H9 (cell line): ENCODE measurements at regions not wholly inside any gene's neighbourhood (a gene's known extent, or its start where the extent isn't known, plus 50 kb on each side); places are given as distances from the start of the nearest gene placed in this dataset.

Source experiments
- DNase-seq: peaks from one replicate; pipeline ENCODE4 v3.0.0-alpha.2; 2017
- H2AFZ ChIP-seq: one replicate; pipeline ENCODE4 v1.6.1; 2013; ENCODE audit warnings: mild to moderate bottlenecking, low read length, control low read depth, moderate library complexity
- H2AK5ac ChIP-seq: 2 replicates; pipeline ENCODE4 v1.6.1; 2013; ENCODE audit warnings: low read length, control low read depth, mixed read lengths; ENCODE audit not compliant: insufficient read length
- H2BK120ac ChIP-seq: one replicate; pipeline ENCODE4 v1.6.1; 2013; ENCODE audit warnings: low read depth, mild to moderate bottlenecking, low read length, control low read depth, inconsistent platforms; ENCODE audit not compliant: poor library complexity, severe bottlenecking
- H2BK12ac ChIP-seq: 2 replicates; pipeline ENCODE4 v1.6.1; 2013; ENCODE audit warnings: low read length, control low read depth, mixed read lengths, low read depth; ENCODE audit not compliant: insufficient read length
- H2BK15ac ChIP-seq: 2 replicates; pipeline ENCODE4 v1.6.1; 2013; ENCODE audit warnings: low read depth, low read length, control low read depth
- H2BK20ac ChIP-seq: one replicate; pipeline ENCODE4 v1.6.1; 2013; ENCODE audit warnings: low read depth, mild to moderate bottlenecking, low read length, control low read depth, inconsistent platforms; ENCODE audit not compliant: poor library complexity, severe bottlenecking
- H2BK5ac ChIP-seq: 2 replicates; pipeline ENCODE4 v1.6.1; 2013; ENCODE audit warnings: low read length, control low read depth, mixed read lengths; ENCODE audit not compliant: insufficient read length
- H3K14ac ChIP-seq: 2 replicates; pipeline ENCODE4 v1.6.1; 2013; ENCODE audit warnings: low read length, control low read depth; ENCODE audit not compliant: insufficient read depth
- H3K18ac ChIP-seq: 2 replicates; pipeline ENCODE4 v1.6.1; 2013; ENCODE audit warnings: low read depth, mild to moderate bottlenecking, mixed read lengths, low read length, control low read depth; ENCODE audit not compliant: insufficient read length
- H3K23ac ChIP-seq: 2 replicates; pipeline ENCODE4 v1.6.1; 2013; ENCODE audit warnings: low read length, control low read depth, mixed read lengths, low read depth; ENCODE audit not compliant: insufficient read length
- H3K23me2 ChIP-seq: 2 replicates; pipeline ENCODE4 v1.6.1; 2013; ENCODE audit warnings: low read depth, mild to moderate bottlenecking, mixed read lengths, low read length, control low read depth; ENCODE audit not compliant: insufficient read length, poor library complexity, severe bottlenecking
- H3K27ac ChIP-seq: 2 replicates; pipeline ENCODE4 v1.5.1; 2013; ENCODE audit warnings: low read length, control low read depth, mixed read lengths, low read depth; ENCODE audit not compliant: insufficient read length
- H3K27me3 ChIP-seq: 2 replicates; pipeline ENCODE4 v1.6.1; 2013; ENCODE audit warnings: low read length, control low read depth, inconsistent platforms; ENCODE audit not compliant: insufficient read depth
- H3K4ac ChIP-seq: 2 replicates; pipeline ENCODE4 v1.6.1; 2013; ENCODE audit warnings: low read depth, mild to moderate bottlenecking, control low read depth, inconsistent platforms, low read length, moderate library complexity
- H3K4me1 ChIP-seq: 2 replicates; pipeline ENCODE4 v1.6.1; 2013; ENCODE audit warnings: low read length, control low read depth, inconsistent platforms; ENCODE audit not compliant: insufficient read depth
- H3K4me2 ChIP-seq: 2 replicates; pipeline ENCODE4 v1.6.1; 2013; ENCODE audit warnings: low read length, control low read depth, mixed read lengths; ENCODE audit not compliant: insufficient read length, insufficient read depth
- H3K56ac ChIP-seq: 2 replicates; pipeline ENCODE4 v1.6.1; 2013; ENCODE audit warnings: low read depth, mild to moderate bottlenecking, mixed read lengths, low read length, control low read depth; ENCODE audit not compliant: insufficient read length
- H3K79me1 ChIP-seq: 2 replicates; pipeline ENCODE4 v1.6.1; 2013; ENCODE audit warnings: low read depth, mild to moderate bottlenecking, moderate library complexity, low read length, control low read depth, inconsistent platforms; ENCODE audit not compliant: insufficient read depth, poor library complexity, severe bottlenecking
- H3K79me2 ChIP-seq: 2 replicates; pipeline ENCODE4 v1.6.1; 2013; ENCODE audit warnings: low read length, control low read depth, inconsistent platforms; ENCODE audit not compliant: insufficient read depth
- H3K9ac ChIP-seq: 2 replicates; pipeline ENCODE4 v1.6.1; 2013; ENCODE audit warnings: low read length, control low read depth, mixed read lengths; ENCODE audit not compliant: insufficient read length; ENCODE audit errors: extremely low read depth
- H3K9me3 ChIP-seq: one replicate; pipeline ENCODE4 v1.6.1; 2013; ENCODE audit warnings: low read depth, low read length, inconsistent platforms; ENCODE audit not compliant: control insufficient read depth
- H3T11ph ChIP-seq: one replicate; pipeline ENCODE4 v1.6.1; 2013; ENCODE audit warnings: mild to moderate bottlenecking, low read length, control low read depth, inconsistent platforms
- H4K20me1 ChIP-seq: one replicate; pipeline ENCODE4 v1.6.1; 2013; ENCODE audit not compliant: control insufficient read depth, insufficient read length, insufficient read depth
- H4K5ac ChIP-seq: 2 replicates; pipeline ENCODE4 v1.6.1; 2013; ENCODE audit warnings: low read depth, mild to moderate bottlenecking, mixed read lengths, low read length, control low read depth; ENCODE audit not compliant: insufficient read length
- H4K8ac ChIP-seq: replicated peaks from 2 replicates; pipeline ENCODE4 v1.6.1; 2013; ENCODE audit warnings: low read length, control low read depth, mixed read lengths, low read depth; ENCODE audit not compliant: insufficient read length
- H4K91ac ChIP-seq: 2 replicates; pipeline ENCODE4 v1.6.1; 2013; ENCODE audit warnings: low read depth, mild to moderate bottlenecking, moderate library complexity, mixed read lengths, low read length, control low read depth; ENCODE audit not compliant: insufficient read length
- H3K27ac Mint-ChIP-seq, 3 experiments: 2 replicates in 2 of 3; 3 replicates in 1 of 3; pipeline ENCODE4 v1.8.0; 2020 to 2021; ENCODE audit warnings: mixed read lengths in 3 of 3, mild to moderate bottlenecking in 1 of 3, moderate library complexity in 1 of 3
- H3K27me3 Mint-ChIP-seq: 2 replicates; pipeline ENCODE4 v1.8.0; 2021; ENCODE audit warnings: low read depth, mild to moderate bottlenecking, moderate library complexity, mixed read lengths
- H3K36me3 Mint-ChIP-seq, 3 experiments: 2 replicates in 2 of 3; 3 replicates in 1 of 3; pipeline ENCODE4 v1.8.0; 2020 to 2021; ENCODE audit warnings: low read depth in 3 of 3, mixed read lengths in 3 of 3; ENCODE audit not compliant: insufficient read depth in 1 of 3
- H3K4me1 Mint-ChIP-seq, 2 experiments: 2 replicates each; pipeline ENCODE4 v1.8.0; 2020; ENCODE audit warnings: mixed read lengths in 2 of 2
- H3K4me3 Mint-ChIP-seq, 2 experiments: 2 replicates in 1 of 2; 3 replicates in 1 of 2; pipeline ENCODE4 v1.8.0; 2020 to 2021; ENCODE audit warnings: mild to moderate bottlenecking in 2 of 2, mixed read lengths in 2 of 2, moderate library complexity in 1 of 2
- H3K9me3 Mint-ChIP-seq, 2 experiments: 2 replicates in 1 of 2; 3 replicates in 1 of 2; pipeline ENCODE4 v1.8.0; 2020; ENCODE audit warnings: mild to moderate bottlenecking in 2 of 2, mixed read lengths in 2 of 2, moderate library complexity in 1 of 2
- WGBS: extraction: QIAGEN DNeasy Blood & Tissue Kit; methylation state at CpG from one replicate; pipeline ENCODE4 v1.1.7; 2013; ENCODE audit warnings: missing lambda C conversion rate, low lambda C conversion rate, mixed read lengths; ENCODE audit not compliant: insufficient read length; ENCODE audit errors: extremely low coverage; 5-methylcytosine and 5-hydroxymethylcytosine counted together
- TF ChIP-seq, protein P1 (sequence below): fragments of 200-600 bp; sonication (generic); conservative IDR thresholded peaks from 3 replicates; pipeline ENCODE4 v1.8.0; 2021; ENCODE audit warnings: antibody characterized with exemption, mild to moderate bottlenecking

DNA sequence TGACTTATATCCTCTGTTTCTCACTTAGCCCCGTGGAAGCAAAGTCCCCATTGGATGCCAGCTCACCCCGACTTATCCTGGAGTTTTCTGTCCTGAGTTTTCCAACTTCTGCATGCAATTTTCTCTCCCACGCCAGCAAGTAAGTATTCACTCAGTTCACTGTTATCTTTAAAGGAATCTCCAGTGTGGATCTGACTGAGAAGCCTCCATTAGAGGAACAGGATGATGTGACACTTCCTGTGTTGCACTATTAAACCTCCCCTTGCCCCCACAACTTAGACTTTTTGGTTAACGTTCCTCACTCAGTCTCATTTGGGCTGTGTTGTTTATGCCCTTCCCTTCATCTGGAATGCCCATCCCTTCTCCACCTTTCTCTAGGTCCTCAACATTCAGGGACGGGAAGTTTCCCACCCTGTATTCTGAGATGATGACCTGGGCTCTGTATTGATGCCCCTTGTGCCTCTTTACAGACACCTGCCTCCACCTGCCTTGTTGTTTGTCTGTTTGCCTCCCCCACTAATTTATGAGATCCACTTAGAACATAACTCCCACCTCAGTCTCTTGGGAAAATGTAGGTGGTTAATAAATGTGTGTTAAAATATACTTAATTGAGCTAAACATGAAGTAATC, 536.1 kb upstream of the RAB6C start:
- Histone ChIP-seq H2BK120ac (no peak overlapping the region), H3K4me1 (no peaks in the 10 kb centered on the region), H3K27me3 (no peaks in the 10 kb centered on the region), H3K9me3 (no peaks in the 10 kb centered on the region), H3K9ac (no peak overlapping the region), H3K4ac (no peak overlapping the region), H4K5ac (no peak overlapping the region), H3K23me2 (no peaks in the 10 kb centered on the region), H3K18ac (no peak overlapping the region), H3K14ac (no peak overlapping the region), H2BK15ac (no peak overlapping the region), H3K56ac (no peak overlapping the region), H4K91ac (no peak overlapping the region), H2AK5ac (no peak overlapping the region), H3K79me1 (no peaks in the 10 kb centered on the region), H2AFZ (no peak overlapping the region), H4K8ac (no peak overlapping the region), H2BK20ac (no peak overlapping the region), H3K4me2 (no peak overlapping the region), H3K79me2 (no peaks in the 10 kb centered on the region), H2BK12ac (no peak overlapping the region), H3K23ac (no peak overlapping the region), H3K27ac (no peak overlapping the region), H3T11ph (no peak overlapping the region), H2BK5ac (no peak overlapping the region), H4K20me1 (no peaks in the 10 kb centered on the region)
- TF ChIP-seq, protein P1, sequence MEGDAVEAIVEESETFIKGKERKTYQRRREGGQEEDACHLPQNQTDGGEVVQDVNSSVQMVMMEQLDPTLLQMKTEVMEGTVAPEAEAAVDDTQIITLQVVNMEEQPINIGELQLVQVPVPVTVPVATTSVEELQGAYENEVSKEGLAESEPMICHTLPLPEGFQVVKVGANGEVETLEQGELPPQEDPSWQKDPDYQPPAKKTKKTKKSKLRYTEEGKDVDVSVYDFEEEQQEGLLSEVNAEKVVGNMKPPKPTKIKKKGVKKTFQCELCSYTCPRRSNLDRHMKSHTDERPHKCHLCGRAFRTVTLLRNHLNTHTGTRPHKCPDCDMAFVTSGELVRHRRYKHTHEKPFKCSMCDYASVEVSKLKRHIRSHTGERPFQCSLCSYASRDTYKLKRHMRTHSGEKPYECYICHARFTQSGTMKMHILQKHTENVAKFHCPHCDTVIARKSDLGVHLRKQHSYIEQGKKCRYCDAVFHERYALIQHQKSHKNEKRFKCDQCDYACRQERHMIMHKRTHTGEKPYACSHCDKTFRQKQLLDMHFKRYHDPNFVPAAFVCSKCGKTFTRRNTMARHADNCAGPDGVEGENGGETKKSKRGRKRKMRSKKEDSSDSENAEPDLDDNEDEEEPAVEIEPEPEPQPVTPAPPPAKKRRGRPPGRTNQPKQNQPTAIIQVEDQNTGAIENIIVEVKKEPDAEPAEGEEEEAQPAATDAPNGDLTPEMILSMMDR: no peak
- Mint-ChIP-seq H3K27me3 (peaks cover 2% of the 10 kb centered on the region; the same call in 1 of the 2 replicates), H3K4me3 (no peak overlapping the region), H3K9me3 (no peaks in the 10 kb centered on the region), H3K27ac (no peak overlapping the region), H3K36me3 (no peaks in the 10 kb centered on the region), H3K4me1 (no peaks in the 10 kb centered on the region)
- no peak for DNase-seq
- WGBS: no CpG with 5 or more reads among the region's 5 CpGs
